MCF 10A (cell line): ENCODE measurements at regions not wholly inside any gene's neighbourhood (a gene's known extent, or its start where the extent isn't known, plus 50 kb on each side); places are given as distances from the start of the nearest gene placed in this dataset.

ENCODE experiments used
- BruUV-seq: library from RNA; stranded (reverse); fragments of 400-500 nt; replicated peaks from 2 replicates; lab custom pipeline; 2021; lab: Mats Ljungman, UMichigan
- CTCF ChIA-PET: fragments of 300-600 bp; sonication (Branson Sonifier 250); formaldehyde crosslinking; extraction: SDS; loops from one replicate; lab custom pipeline; 2021; ENCODE audit warnings: antibody characterized with exemption, inconsistent platforms; lab: Yijun Ruan, JAX
- POLR2A ChIA-PET: fragments of 300-600, 350-650 bp; sonication (Branson Sonifier 250); formaldehyde crosslinking; extraction: SDS; loops from one replicate; lab custom pipeline; 2020; ENCODE audit warnings: antibody characterized with exemption, inconsistent platforms; lab: Yijun Ruan, JAX
- DNase-seq: peaks from one replicate; pipeline ENCODE4 v3.0.0-alpha.2; 2018; ENCODE audit not compliant: unreplicated experiment
- H3K27ac Mint-ChIP-seq: one replicate; pipeline ENCODE4 v1.8.0; 2022; ENCODE audit warnings: mild to moderate bottlenecking, low read depth, mixed read lengths; ENCODE audit not compliant: unreplicated experiment
- H3K27me3 Mint-ChIP-seq: one replicate; pipeline ENCODE4 v1.8.0; 2022; ENCODE audit warnings: mixed read lengths; ENCODE audit not compliant: insufficient read depth, unreplicated experiment
- H3K36me3 Mint-ChIP-seq: one replicate; pipeline ENCODE4 v1.8.0; 2022; ENCODE audit warnings: mild to moderate bottlenecking, moderate library complexity, mixed read lengths; ENCODE audit not compliant: insufficient read depth, unreplicated experiment
- H3K4me1 Mint-ChIP-seq: one replicate; pipeline ENCODE4 v1.8.0; 2022; ENCODE audit warnings: mixed read lengths; ENCODE audit not compliant: insufficient read depth, unreplicated experiment
- H3K4me3 Mint-ChIP-seq: one replicate; pipeline ENCODE4 v1.8.0; 2022; ENCODE audit warnings: mild to moderate bottlenecking, moderate library complexity, mixed read lengths; ENCODE audit not compliant: unreplicated experiment
- H3K9me3 Mint-ChIP-seq: one replicate; pipeline ENCODE4 v1.8.0; 2022; ENCODE audit warnings: mixed read lengths; ENCODE audit not compliant: unreplicated experiment
- intact Hi-C: fragments of 100-400 bp; cut with micrococcal nuclease; formaldehyde crosslinking; loops from 2 replicates; pipeline ENCODE4 v1.14.1; 2022
- TF ChIP-seq, protein P1 (sequence below): fragments of 200-600 bp; IDR thresholded peaks from one replicate; pipeline ENCODE4 v1.8.0; 2022; ENCODE audit warnings: antibody characterized with exemption, mild to moderate bottlenecking; ENCODE audit not compliant: unreplicated experiment

DNA sequence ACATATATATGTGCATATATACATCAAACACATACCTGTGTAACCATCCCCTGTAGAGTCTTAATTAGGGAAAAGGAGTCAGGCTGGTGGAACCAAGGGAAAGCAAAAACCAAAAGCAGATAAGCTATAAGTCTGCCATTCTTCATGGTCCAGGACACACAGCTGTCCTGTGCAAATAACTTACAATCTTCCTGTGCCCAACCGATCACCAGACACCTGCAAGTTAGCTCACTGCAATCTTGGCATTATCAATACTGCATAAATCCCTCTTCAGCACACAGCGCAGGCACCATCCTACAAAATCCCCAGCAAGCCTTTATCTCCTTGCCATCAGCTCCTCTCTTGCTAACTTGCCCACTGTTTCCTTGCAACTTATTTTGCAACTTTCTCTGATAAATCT, 60.8 kb upstream of the DYNAP start:
- ChIA-PET CTCF (interaction anchor here (0.6 kb wide), 1 partner anchor 115 kb away, joined by 3 read pairs; no protein-coding TSS in a partner anchor), POLR2A (no interaction called here)
- no peaks in the 10 kb centered on the region for H3K36me3 Mint-ChIP-seq
- no peak overlapping the region for H3K27ac Mint-ChIP-seq
- intact Hi-C loops, result no loop called here
- DNase-seq, result no peak
- no peaks in the 10 kb centered on the region for H3K9me3 Mint-ChIP-seq
- no peaks in the 10 kb centered on the region for H3K4me1 Mint-ChIP-seq
- TF ChIP-seq, protein P1, sequence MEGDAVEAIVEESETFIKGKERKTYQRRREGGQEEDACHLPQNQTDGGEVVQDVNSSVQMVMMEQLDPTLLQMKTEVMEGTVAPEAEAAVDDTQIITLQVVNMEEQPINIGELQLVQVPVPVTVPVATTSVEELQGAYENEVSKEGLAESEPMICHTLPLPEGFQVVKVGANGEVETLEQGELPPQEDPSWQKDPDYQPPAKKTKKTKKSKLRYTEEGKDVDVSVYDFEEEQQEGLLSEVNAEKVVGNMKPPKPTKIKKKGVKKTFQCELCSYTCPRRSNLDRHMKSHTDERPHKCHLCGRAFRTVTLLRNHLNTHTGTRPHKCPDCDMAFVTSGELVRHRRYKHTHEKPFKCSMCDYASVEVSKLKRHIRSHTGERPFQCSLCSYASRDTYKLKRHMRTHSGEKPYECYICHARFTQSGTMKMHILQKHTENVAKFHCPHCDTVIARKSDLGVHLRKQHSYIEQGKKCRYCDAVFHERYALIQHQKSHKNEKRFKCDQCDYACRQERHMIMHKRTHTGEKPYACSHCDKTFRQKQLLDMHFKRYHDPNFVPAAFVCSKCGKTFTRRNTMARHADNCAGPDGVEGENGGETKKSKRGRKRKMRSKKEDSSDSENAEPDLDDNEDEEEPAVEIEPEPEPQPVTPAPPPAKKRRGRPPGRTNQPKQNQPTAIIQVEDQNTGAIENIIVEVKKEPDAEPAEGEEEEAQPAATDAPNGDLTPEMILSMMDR, result no peak
- H3K27me3 Mint-ChIP-seq, result no peaks in the 10 kb centered on the region
- BruUV-seq, result no TSS peak
- no peak overlapping the region for H3K4me3 Mint-ChIP-seq

DNA sequence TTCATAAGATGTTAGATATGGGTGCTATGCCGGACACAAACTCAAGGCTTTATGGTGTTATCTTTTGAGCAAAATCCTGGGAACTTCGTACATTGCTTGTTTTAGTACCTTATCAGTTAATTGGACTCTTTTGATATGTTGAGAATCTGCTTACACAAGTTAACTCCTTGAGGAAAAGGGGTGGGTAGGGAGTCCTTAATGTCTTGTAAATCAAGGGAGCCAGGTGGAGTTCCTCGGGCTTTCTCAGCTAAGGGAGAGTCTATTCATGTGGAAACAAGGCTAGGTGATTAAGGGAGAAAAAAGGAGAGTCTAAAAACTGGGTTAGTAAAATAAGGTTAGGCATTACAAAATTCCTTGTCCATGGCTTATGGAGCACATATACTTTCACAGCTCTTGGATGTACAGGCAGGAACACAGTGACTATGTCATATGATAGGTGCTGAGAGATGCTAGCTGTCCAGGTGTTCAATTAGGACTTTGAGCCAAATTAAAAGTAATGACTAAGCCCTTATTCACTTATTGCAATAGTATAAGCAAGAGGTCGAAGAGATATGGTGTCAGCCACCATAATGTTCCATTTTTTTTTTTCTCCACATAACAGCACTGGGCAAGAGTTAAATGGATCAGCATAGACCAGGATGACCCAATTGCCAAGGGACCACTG, 59.5 kb upstream of the DYNAP start:
- H3K36me3 Mint-ChIP-seq, result no peaks in the 10 kb centered on the region
- no peaks in the 10 kb centered on the region for H3K27me3 Mint-ChIP-seq
- no peaks in the 10 kb centered on the region for H3K4me1 Mint-ChIP-seq
- no peak overlapping the region for H3K4me3 Mint-ChIP-seq
- peak; percentile 6 for DNase-seq
- POLR2A ChIA-PET, result no interaction called here
- H3K27ac Mint-ChIP-seq, result no peak overlapping the region
- intact Hi-C loops, result no loop called here
- TF ChIP-seq, protein P1, result no peak
- CTCF ChIA-PET, result interaction anchor here (0.6 to 1.1 kb wide), 2 partner anchors 87 to 129 kb away, joined by 3 to 4 read pairs; no protein-coding TSS in a partner anchor
- H3K9me3 Mint-ChIP-seq, result no peaks in the 10 kb centered on the region
- BruUV-seq, result no TSS peak

DNA sequence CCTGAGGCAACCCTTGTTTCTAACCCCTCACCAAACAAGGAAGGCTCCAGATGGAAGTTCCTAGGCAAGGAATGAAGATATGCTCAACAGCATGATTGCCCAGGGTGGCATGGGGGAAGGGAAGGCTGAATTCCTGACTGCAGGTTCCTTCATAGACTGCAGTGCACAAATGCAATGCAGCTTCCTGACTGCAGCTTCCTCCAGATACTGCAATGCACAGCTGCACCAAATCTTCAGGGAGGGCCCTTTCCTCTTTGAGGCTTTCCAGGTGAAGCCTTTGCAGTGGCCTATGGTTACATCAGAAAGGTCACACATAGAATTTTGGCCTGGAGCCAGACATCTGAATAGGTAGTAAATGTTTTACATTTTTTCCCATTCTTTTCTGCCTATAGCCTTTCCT, 58.8 kb upstream of the DYNAP start:
- intact Hi-C loops, result no loop called here
- TF ChIP-seq, protein P1, result no peak
- POLR2A ChIA-PET, result no interaction called here
- no TSS peak for BruUV-seq
- DNase-seq, result peak; percentile 13
- CTCF ChIA-PET, result no interaction called here
- Mint-ChIP-seq H3K36me3 (no peaks in the 10 kb centered on the region), H3K27me3 (no peaks in the 10 kb centered on the region), H3K4me3 (no peak overlapping the region), H3K9me3 (no peaks in the 10 kb centered on the region), H3K27ac (no peak overlapping the region), H3K4me1 (no peaks in the 10 kb centered on the region)

DNA sequence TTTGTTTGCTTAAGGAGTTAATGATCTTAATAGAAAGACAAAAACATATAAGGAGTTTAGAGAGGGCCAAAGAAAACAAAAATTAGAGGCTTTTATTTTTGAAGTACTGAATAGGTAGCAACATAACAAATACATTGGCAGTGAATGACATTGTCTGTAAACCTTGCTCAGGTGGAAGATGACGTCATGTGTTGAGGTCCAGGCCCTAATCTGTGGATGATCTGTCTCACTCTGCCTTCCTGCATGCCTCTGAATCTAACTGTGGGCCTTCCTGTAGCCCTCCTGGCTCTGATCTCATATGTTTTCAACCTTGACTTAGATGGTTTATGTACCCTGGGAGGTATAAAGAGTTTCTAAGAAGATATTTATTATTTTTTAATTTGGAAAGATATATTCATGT, 58.1 kb upstream of the DYNAP start:
- ChIA-PET CTCF (no interaction called here), POLR2A (no interaction called here)
- BruUV-seq, result no TSS peak
- no peak overlapping the region for H3K4me3 Mint-ChIP-seq
- H3K27ac Mint-ChIP-seq, result no peak overlapping the region
- TF ChIP-seq, protein P1, result no peak
- no peaks in the 10 kb centered on the region for H3K27me3 Mint-ChIP-seq
- H3K4me1 Mint-ChIP-seq, result no peaks in the 10 kb centered on the region
- H3K9me3 Mint-ChIP-seq, result no peaks in the 10 kb centered on the region
- no peak for DNase-seq
- no peaks in the 10 kb centered on the region for H3K36me3 Mint-ChIP-seq
- intact Hi-C loops, result no loop called here
